Fibroblast of villous mesenchyme (primary cell): ENCODE measurements at regions not wholly inside any gene's neighbourhood (a gene's known extent, or its start where the extent isn't known, plus 50 kb on each side); places are given as distances from the start of the nearest gene placed in this dataset.

Experiments
- DNase-seq: peaks from one replicate; pipeline ENCODE4 v3.0.0-alpha.2; 2010; ENCODE audit warnings: low read depth
- H3K4me3 ChIP-seq: 2 replicates; pipeline ENCODE4 v1.5.1; 2011; ENCODE audit warnings: low read depth, mild to moderate bottlenecking, low read length
- CTCF ChIP-seq: IDR thresholded peaks from 2 replicates; pipeline ENCODE4 v1.5.1; 2012; ENCODE audit warnings: low read depth, mild to moderate bottlenecking, low read length; ENCODE audit not compliant: insufficient read depth

GRCh38 chr17:14693382-14693781, 392.5 kb downstream of the HS3ST3B1 start:
- DNase-seq, result no peak
- no peak for TF ChIP-seq CTCF
- H3K4me3 ChIP-seq, result no peak overlapping the region

GRCh38 chr17:14690704-14691103, 389.8 kb downstream of the HS3ST3B1 start:
- H3K4me3 ChIP-seq, result no peak overlapping the region
- TF ChIP-seq CTCF, result no peak
- no peak for DNase-seq

GRCh38 chr17:14688134-14688533, 387.3 kb downstream of the HS3ST3B1 start:
- TF ChIP-seq CTCF, result peak; percentile 13
- no peak overlapping the region for H3K4me3 ChIP-seq
- no peak for DNase-seq

- peak; percentile 75 for DNase-seq
- H3K4me3 ChIP-seq, result no peak overlapping the region
- TF ChIP-seq CTCF, result no peak
Measured at GRCh38 chr17:14672830-14673229, 371.9 kb downstream of the HS3ST3B1 start.

GRCh38 chr17:14670861-14671260, 370.0 kb downstream of the HS3ST3B1 start:
- no peak for TF ChIP-seq CTCF
- H3K4me3 ChIP-seq, result no peak overlapping the region
- DNase-seq, result no peak

GRCh38 chr17:14664511-14664910, 363.6 kb downstream of the HS3ST3B1 start:
- TF ChIP-seq CTCF, result no peak
- H3K4me3 ChIP-seq, result no peak overlapping the region
- DNase-seq, result no peak

- no peak for TF ChIP-seq CTCF
- H3K4me3 ChIP-seq, result no peak overlapping the region
Measured at GRCh38 chr17:14641117-14641516, 340.2 kb downstream of the HS3ST3B1 start.

More at GRCh38 chr17:14641117-14641516, 340.2 kb downstream of the HS3ST3B1 start:
- DNase-seq, result no peak
